ENCODE measurements at regions not wholly inside any gene's neighbourhood (a gene's known extent, or its start where the extent isn't known, plus 50 kb on each side); places are given as distances from the start of the nearest gene placed in this dataset.

DNA sequence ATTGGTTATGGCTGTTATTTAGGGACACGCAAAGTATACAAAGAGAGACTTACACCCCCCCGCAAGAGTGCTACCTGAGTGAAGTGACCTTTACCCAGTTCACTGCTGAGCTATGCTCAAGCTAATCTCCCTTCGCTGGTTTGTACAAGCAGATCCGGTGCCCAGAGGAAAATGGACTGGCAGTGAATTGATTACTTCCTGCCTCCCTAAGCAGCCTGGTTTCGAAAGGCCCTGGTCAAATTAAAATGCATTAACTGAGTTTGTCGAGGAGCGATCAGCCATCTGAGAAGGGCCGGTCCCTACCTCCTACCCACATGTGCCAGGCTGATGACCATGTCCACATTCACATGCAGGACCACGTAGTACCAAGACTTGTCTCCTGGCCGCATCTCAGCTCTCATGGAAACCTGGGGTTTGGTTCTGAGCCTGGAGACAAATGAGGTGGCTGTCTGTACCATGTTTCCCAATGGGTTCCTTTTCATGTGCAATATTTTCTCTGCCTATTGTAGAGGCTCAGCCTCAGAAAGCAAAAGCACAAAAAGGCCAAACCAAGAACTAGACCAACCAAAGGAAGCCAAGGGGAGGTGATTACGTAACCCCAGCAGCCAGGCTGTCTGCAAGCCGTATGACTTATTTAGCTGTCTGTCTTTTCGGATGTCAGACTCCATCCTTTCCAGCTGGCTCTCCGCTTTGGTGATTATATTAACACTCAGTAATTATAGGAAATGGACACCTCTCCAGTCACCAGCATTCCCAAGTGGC is 284.7 kb upstream of the PWP1 start:
- Mint-ChIP-seq H3K36me3 (no peaks in the 10 kb centered on the region), H3K9me3 (no peaks in the 10 kb centered on the region)
- DNase-seq (ENCODE audit: extremely low spot score, unreplicated experiment): no peak

GRCh38 chr12:107402041-107403022 is 283.3 kb upstream of the PWP1 start:
- Mint-ChIP-seq H3K4me3 (no peak overlapping the region), H3K36me3 (no peaks in the 10 kb centered on the region), H3K27me3 (no peaks in the 10 kb centered on the region), H3K9me3 (no peaks in the 10 kb centered on the region), H3K27ac (peak overlapping the region; percentile 71), H3K4me1 (ENCODE audit: unreplicated experiment) (peaks cover 42% of the 10 kb centered on the region)
- no peak for DNase-seq (ENCODE audit: extremely low spot score, unreplicated experiment)
- TF ChIP-seq, protein P1, sequence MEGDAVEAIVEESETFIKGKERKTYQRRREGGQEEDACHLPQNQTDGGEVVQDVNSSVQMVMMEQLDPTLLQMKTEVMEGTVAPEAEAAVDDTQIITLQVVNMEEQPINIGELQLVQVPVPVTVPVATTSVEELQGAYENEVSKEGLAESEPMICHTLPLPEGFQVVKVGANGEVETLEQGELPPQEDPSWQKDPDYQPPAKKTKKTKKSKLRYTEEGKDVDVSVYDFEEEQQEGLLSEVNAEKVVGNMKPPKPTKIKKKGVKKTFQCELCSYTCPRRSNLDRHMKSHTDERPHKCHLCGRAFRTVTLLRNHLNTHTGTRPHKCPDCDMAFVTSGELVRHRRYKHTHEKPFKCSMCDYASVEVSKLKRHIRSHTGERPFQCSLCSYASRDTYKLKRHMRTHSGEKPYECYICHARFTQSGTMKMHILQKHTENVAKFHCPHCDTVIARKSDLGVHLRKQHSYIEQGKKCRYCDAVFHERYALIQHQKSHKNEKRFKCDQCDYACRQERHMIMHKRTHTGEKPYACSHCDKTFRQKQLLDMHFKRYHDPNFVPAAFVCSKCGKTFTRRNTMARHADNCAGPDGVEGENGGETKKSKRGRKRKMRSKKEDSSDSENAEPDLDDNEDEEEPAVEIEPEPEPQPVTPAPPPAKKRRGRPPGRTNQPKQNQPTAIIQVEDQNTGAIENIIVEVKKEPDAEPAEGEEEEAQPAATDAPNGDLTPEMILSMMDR (conservative IDR thresholded peaks at IDR 0.05): peak; percentile 80

More for the DNA sequence above, 284.7 kb upstream of the PWP1 start:
- Mint-ChIP-seq H3K27me3 (no peaks in the 10 kb centered on the region), H3K4me3 (no peak overlapping the region), H3K27ac (no peak overlapping the region), H3K4me1 (ENCODE audit: unreplicated experiment) (peaks cover 53% of the 10 kb centered on the region)
- TF ChIP-seq, protein P1 (conservative IDR thresholded peaks at IDR 0.05): no peak

DNA sequence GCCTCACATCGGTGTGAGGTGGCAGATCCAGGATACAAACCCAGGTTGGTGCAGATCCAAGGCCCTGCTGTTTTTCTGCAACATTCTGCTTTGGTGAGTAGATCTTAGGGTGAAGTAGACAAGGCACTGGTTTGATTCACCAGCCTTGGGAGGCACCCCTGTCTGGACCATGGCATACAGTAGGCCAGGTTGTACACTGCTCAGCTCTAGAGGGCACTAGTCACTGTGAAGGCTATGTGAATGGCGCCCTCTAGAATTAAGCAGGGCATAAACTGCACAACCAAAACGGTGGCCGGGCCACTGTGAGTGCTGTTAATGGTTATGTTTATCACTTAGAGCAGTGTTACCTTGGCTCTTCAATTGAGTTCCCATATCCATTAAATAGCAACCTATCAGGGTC is 280.6 kb upstream of the PWP1 start:
- H3K36me3 Mint-ChIP-seq: no peaks in the 10 kb centered on the region
- H3K27ac Mint-ChIP-seq: no peak overlapping the region
- H3K27me3 Mint-ChIP-seq: no peaks in the 10 kb centered on the region
- H3K9me3 Mint-ChIP-seq: no peaks in the 10 kb centered on the region
- H3K4me3 Mint-ChIP-seq: no peak overlapping the region
- DNase-seq (ENCODE audit: extremely low spot score, unreplicated experiment): no peak
- H3K4me1 Mint-ChIP-seq (ENCODE audit: unreplicated experiment): peaks cover 32% of the 10 kb centered on the region
- TF ChIP-seq, protein P1 (conservative IDR thresholded peaks at IDR 0.05): peak; percentile 45

- Mint-ChIP-seq H3K4me3 (no peak overlapping the region), H3K36me3 (no peaks in the 10 kb centered on the region), H3K27ac (no peak overlapping the region), H3K27me3 (no peaks in the 10 kb centered on the region), H3K4me1 (ENCODE audit: unreplicated experiment) (peaks cover 32% of the 10 kb centered on the region), H3K9me3 (no peaks in the 10 kb centered on the region)
- no peak for DNase-seq (ENCODE audit: extremely low spot score, unreplicated experiment)
- TF ChIP-seq, protein P1 (conservative IDR thresholded peaks at IDR 0.05): no peak
Measured at GRCh38 chr12:107405436-107405835, 280.2 kb upstream of the PWP1 start.

GRCh38 chr12:107406932-107407331 is 278.7 kb upstream of the PWP1 start:
- no peaks in the 10 kb centered on the region for H3K27me3 Mint-ChIP-seq
- no peak overlapping the region for H3K27ac Mint-ChIP-seq
- H3K36me3 Mint-ChIP-seq: peaks cover 3% of the 10 kb centered on the region
- TF ChIP-seq, protein P1 (conservative IDR thresholded peaks at IDR 0.05): no peak
- H3K4me1 Mint-ChIP-seq (ENCODE audit: unreplicated experiment): peaks cover 19% of the 10 kb centered on the region
- no peak for DNase-seq (ENCODE audit: extremely low spot score, unreplicated experiment)
- H3K4me3 Mint-ChIP-seq: no peak overlapping the region
- no peaks in the 10 kb centered on the region for H3K9me3 Mint-ChIP-seq

All from type B pancreatic cell (in vitro differentiated cells).